ENCODE measurements at regions not wholly inside any gene's neighbourhood (a gene's known extent, or its start where the extent isn't known, plus 50 kb on each side); places are given as distances from the start of the nearest gene placed in this dataset.

DNA sequence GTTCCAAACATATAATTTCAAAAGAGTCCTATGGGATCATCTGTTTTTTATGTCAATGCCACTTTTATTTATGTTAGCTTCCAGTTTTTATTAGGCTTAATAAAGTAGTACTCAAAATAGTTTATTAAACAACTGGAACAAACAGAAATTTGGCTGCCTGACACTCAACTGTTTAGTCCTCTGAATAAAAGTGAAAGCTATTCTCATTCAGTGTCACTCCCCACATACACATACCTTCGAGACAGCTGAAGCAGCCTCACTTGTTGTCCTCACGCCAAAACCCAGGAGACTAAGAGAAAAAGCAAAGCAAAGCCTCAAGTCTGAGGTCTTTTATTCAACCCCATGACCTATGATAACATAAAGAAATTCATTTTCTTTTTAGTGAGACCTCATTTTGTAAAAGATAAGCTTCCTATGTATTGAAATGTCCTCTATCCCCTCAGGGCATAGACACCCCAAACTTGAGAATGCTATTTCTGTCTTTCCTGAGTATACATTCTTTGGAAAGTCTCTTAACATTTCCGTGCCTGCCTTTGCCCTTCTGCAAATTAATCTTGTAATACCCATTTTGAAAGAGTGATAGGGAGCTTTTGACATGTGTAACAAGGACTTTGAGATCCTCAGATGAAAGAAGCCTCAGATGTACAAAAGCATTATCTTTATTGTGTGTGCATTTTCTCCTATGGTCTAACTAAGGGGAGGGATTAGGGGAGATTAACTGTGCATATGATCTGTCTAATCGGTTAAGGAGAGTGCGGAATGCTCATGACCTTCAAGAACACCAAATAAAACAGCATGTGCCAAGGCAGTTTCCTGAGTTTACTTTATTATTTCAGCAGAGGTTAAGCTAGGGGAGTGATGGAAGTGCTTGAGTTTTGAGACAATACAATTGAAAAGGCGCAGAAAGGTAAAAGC, 1523.7 kb upstream of the PIK3C3 start:
- Histone ChIP-seq H3K4me3 (ENCODE audit: low read length in 2 of 2) (no peak overlapping the region), H2BK15ac (ENCODE audit: low read length) (no peak overlapping the region), H3K4me2 (ENCODE audit: insufficient read depth, low read length, poor library complexity, severe bottlenecking) (no peak overlapping the region), H2BK12ac (ENCODE audit: low read length) (no peak overlapping the region), H3K4ac (ENCODE audit: low read length) (no peak overlapping the region), H3K23ac (ENCODE audit: low read depth, low read length, poor library complexity) (no peak overlapping the region), H4K8ac (ENCODE audit: low read depth, low read length) (no peak overlapping the region), H3K27me3 (ENCODE audit: control insufficient read depth in 3 of 3, insufficient read depth in 3 of 3, low read depth in 1 of 3, low read length in 3 of 3) (no peaks in the 10 kb centered on the region), H2BK120ac (ENCODE audit: low read depth, low read length) (no peak overlapping the region), H3K18ac (ENCODE audit: low read length) (no peak overlapping the region), H2AFZ (ENCODE audit: low read length) (no peak overlapping the region), H4K91ac (ENCODE audit: low read depth, low read length, poor library complexity) (no peak overlapping the region), H3K14ac (ENCODE audit: low read length) (no peak overlapping the region), H3K9ac (ENCODE audit: low read depth, low read length, poor library complexity) (no peak overlapping the region), H2BK5ac (ENCODE audit: low read length) (no peak overlapping the region), H3K79me1 (ENCODE audit: low read depth, low read length) (no peaks in the 10 kb centered on the region), H3K4me1 (ENCODE audit: control insufficient read depth in 2 of 2, insufficient read depth in 1 of 2, low read depth in 1 of 2, low read length in 2 of 2) (no peaks in the 10 kb centered on the region), H3K36me3 (replicated peaks in 1 of 2; ENCODE audit: control insufficient read depth in 2 of 2, insufficient read depth in 2 of 2, low read length in 2 of 2) (no peaks in the 10 kb centered on the region), H3K9me3 (replicated peaks in 1 of 2; ENCODE audit: control insufficient read depth in 2 of 2, insufficient read depth in 1 of 2, low read depth in 1 of 2, low read length in 2 of 2) (no peaks in the 10 kb centered on the region), H3K27ac (replicated peaks; ENCODE audit: low read length) (no peak overlapping the region), H2AK5ac (ENCODE audit: low read depth, low read length) (no peak overlapping the region)
- no CpG with 5 or more reads among the region's 6 CpGs for WGBS, 2 donors (ENCODE audit: extremely low coverage in 2 of 2, insufficient read length in 2 of 2, insufficient replicate concordance in 1 of 2)
- DNase-seq (ENCODE audit: low spot score): no peak

DNA sequence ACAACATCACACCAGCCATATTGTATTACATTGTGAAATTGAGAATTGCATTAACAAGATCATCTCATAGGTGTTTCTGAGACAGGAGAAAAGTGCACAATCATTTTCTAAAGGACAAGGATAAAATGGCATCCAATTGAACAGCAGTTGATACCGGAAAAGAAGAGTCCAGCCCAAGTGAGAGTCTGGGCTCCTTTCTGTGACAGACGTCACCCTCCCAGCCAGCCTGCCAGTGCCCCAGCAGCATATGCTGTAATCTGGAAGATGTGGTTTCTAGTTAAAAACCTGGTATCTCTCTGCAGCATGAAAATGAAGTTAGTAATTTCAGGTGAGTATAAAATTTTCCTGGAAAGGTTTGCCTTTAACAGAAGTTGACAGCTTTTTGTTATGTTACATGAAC, 1531.7 kb upstream of the PIK3C3 start:
- Histone ChIP-seq H3K4me1 (ENCODE audit: control insufficient read depth in 2 of 2, insufficient read depth in 1 of 2, low read depth in 1 of 2, low read length in 2 of 2) (no peaks in the 10 kb centered on the region), H2AK5ac (ENCODE audit: low read depth, low read length) (no peak overlapping the region), H3K27ac (replicated peaks; ENCODE audit: low read length) (no peak overlapping the region), H3K79me1 (ENCODE audit: low read depth, low read length) (no peaks in the 10 kb centered on the region), H2BK12ac (ENCODE audit: low read length) (no peak overlapping the region), H3K4ac (ENCODE audit: low read length) (no peak overlapping the region), H3K18ac (ENCODE audit: low read length) (no peak overlapping the region), H2BK15ac (ENCODE audit: low read length) (no peak overlapping the region), H4K8ac (ENCODE audit: low read depth, low read length) (no peak overlapping the region), H3K36me3 (replicated peaks in 1 of 2; ENCODE audit: control insufficient read depth in 2 of 2, insufficient read depth in 2 of 2, low read length in 2 of 2) (no peaks in the 10 kb centered on the region), H3K4me2 (ENCODE audit: insufficient read depth, low read length, poor library complexity, severe bottlenecking) (no peak overlapping the region), H3K14ac (ENCODE audit: low read length) (no peak overlapping the region), H2BK120ac (ENCODE audit: low read depth, low read length) (no peak overlapping the region), H3K9ac (ENCODE audit: low read depth, low read length, poor library complexity) (no peak overlapping the region), H2BK5ac (ENCODE audit: low read length) (no peak overlapping the region), H4K91ac (ENCODE audit: low read depth, low read length, poor library complexity) (no peak overlapping the region), H3K9me3 (replicated peaks in 1 of 2; ENCODE audit: control insufficient read depth in 2 of 2, insufficient read depth in 1 of 2, low read depth in 1 of 2, low read length in 2 of 2) (no peaks in the 10 kb centered on the region), H2AFZ (ENCODE audit: low read length) (no peak overlapping the region), H3K27me3 (ENCODE audit: control insufficient read depth in 3 of 3, insufficient read depth in 3 of 3, low read depth in 1 of 3, low read length in 3 of 3) (no peaks in the 10 kb centered on the region), H3K4me3 (ENCODE audit: low read length in 2 of 2) (no peak overlapping the region), H3K23ac (ENCODE audit: low read depth, low read length, poor library complexity) (no peak overlapping the region)
- DNase-seq (ENCODE audit: low spot score): no peak
- no CpG with 5 or more reads among the region's 2 CpGs for WGBS, 2 donors (ENCODE audit: extremely low coverage in 2 of 2, insufficient read length in 2 of 2, insufficient replicate concordance in 1 of 2)

DNA sequence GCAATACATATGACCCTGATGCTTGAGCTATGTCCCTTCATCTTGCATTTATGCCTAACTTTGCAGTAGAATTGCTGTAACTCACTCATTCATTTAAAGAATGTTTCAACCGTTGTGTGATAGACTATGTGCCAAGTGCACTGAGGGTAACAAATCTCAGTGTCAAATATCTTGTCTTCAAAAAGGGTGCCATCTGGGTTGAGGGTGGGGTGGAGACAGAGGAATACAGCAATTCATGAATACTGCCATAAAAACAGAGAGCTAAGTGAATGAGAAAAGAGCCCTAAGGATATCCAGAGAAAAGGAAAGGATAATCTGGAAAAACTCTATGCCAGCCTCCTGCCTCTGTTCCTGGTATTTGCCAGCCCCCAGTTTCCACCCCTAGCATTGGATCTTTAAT, 1534.4 kb upstream of the PIK3C3 start:
- Histone ChIP-seq H2BK15ac (ENCODE audit: low read length) (no peak overlapping the region), H3K4me1 (ENCODE audit: control insufficient read depth in 2 of 2, insufficient read depth in 1 of 2, low read depth in 1 of 2, low read length in 2 of 2) (no peaks in the 10 kb centered on the region), H3K9ac (ENCODE audit: low read depth, low read length, poor library complexity) (no peak overlapping the region), H3K23ac (ENCODE audit: low read depth, low read length, poor library complexity) (no peak overlapping the region), H3K4me2 (ENCODE audit: insufficient read depth, low read length, poor library complexity, severe bottlenecking) (no peak overlapping the region), H2BK12ac (ENCODE audit: low read length) (no peak overlapping the region), H2AK5ac (ENCODE audit: low read depth, low read length) (no peak overlapping the region), H3K79me1 (ENCODE audit: low read depth, low read length) (no peaks in the 10 kb centered on the region), H3K27ac (replicated peaks; ENCODE audit: low read length) (no peak overlapping the region), H3K4me3 (ENCODE audit: low read length in 2 of 2) (no peak overlapping the region), H2AFZ (ENCODE audit: low read length) (no peak overlapping the region), H3K4ac (ENCODE audit: low read length) (no peak overlapping the region), H3K27me3 (ENCODE audit: control insufficient read depth in 3 of 3, insufficient read depth in 3 of 3, low read depth in 1 of 3, low read length in 3 of 3) (no peaks in the 10 kb centered on the region), H3K36me3 (replicated peaks in 1 of 2; ENCODE audit: control insufficient read depth in 2 of 2, insufficient read depth in 2 of 2, low read length in 2 of 2) (no peaks in the 10 kb centered on the region), H3K18ac (ENCODE audit: low read length) (no peak overlapping the region), H2BK5ac (ENCODE audit: low read length) (no peak overlapping the region), H4K8ac (ENCODE audit: low read depth, low read length) (no peak overlapping the region), H4K91ac (ENCODE audit: low read depth, low read length, poor library complexity) (no peak overlapping the region), H3K14ac (ENCODE audit: low read length) (no peak overlapping the region), H3K9me3 (replicated peaks in 1 of 2; ENCODE audit: control insufficient read depth in 2 of 2, insufficient read depth in 1 of 2, low read depth in 1 of 2, low read length in 2 of 2) (no peaks in the 10 kb centered on the region), H2BK120ac (ENCODE audit: low read depth, low read length) (no peak overlapping the region)
- DNase-seq (ENCODE audit: low spot score): no peak
- WGBS, 2 donors (ENCODE audit: extremely low coverage in 2 of 2, insufficient read length in 2 of 2, insufficient replicate concordance in 1 of 2): no CpG with 5 or more reads among the region's 1 CpG

DNA sequence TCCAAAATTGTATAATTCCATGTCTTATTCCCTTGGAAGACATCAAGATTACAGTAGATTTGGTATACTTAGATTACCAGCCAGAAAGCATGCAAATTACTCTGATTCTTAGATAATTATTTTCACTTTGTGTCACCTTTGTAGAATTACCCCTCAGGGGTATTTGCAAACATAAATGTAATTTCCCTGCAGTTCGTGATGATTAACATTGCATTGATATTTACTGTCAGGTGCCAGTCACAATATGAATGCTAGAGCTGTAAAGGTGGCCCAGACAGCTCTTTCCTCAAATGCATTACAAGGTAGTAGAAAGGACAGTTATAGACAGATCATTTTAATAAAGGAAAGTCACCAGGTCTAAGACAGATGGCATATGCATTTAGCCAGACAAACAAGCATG, 1537.5 kb upstream of the PIK3C3 start:
- no peak overlapping the region for H2BK5ac ChIP-seq (ENCODE audit: low read length)
- H2AK5ac ChIP-seq (ENCODE audit: low read depth, low read length): no peak overlapping the region
- DNase-seq (ENCODE audit: low spot score): no peak
- WGBS, 2 donors (ENCODE audit: extremely low coverage in 2 of 2, insufficient read length in 2 of 2, insufficient replicate concordance in 1 of 2): no CpG with 5 or more reads among the region's 1 CpG
- no peak overlapping the region for H4K91ac ChIP-seq (ENCODE audit: low read depth, low read length, poor library complexity)
- H3K9me3 ChIP-seq (replicated peaks in 1 of 2; ENCODE audit: control insufficient read depth in 2 of 2, insufficient read depth in 1 of 2, low read depth in 1 of 2, low read length in 2 of 2): no peaks in the 10 kb centered on the region
- no peak overlapping the region for H3K4ac ChIP-seq (ENCODE audit: low read length)
- H2AFZ ChIP-seq (ENCODE audit: low read length): no peak overlapping the region
- H2BK15ac ChIP-seq (ENCODE audit: low read length): no peak overlapping the region
- no peak overlapping the region for H3K4me2 ChIP-seq (ENCODE audit: insufficient read depth, low read length, poor library complexity, severe bottlenecking)
- H4K8ac ChIP-seq (ENCODE audit: low read depth, low read length): no peak overlapping the region
- H3K14ac ChIP-seq (ENCODE audit: low read length): no peak overlapping the region
- H3K27ac ChIP-seq (replicated peaks; ENCODE audit: low read length): no peak overlapping the region
- no peak overlapping the region for H3K9ac ChIP-seq (ENCODE audit: low read depth, low read length, poor library complexity)
- no peaks in the 10 kb centered on the region for H3K36me3 ChIP-seq (replicated peaks in 1 of 2; ENCODE audit: control insufficient read depth in 2 of 2, insufficient read depth in 2 of 2, low read length in 2 of 2)
- no peak overlapping the region for H2BK120ac ChIP-seq (ENCODE audit: low read depth, low read length)
- H3K23ac ChIP-seq (ENCODE audit: low read depth, low read length, poor library complexity): no peak overlapping the region
- no peaks in the 10 kb centered on the region for H3K27me3 ChIP-seq (ENCODE audit: control insufficient read depth in 3 of 3, insufficient read depth in 3 of 3, low read depth in 1 of 3, low read length in 3 of 3)
- no peaks in the 10 kb centered on the region for H3K79me1 ChIP-seq (ENCODE audit: low read depth, low read length)
- H3K4me3 ChIP-seq (ENCODE audit: low read length in 2 of 2): no peak overlapping the region
- H2BK12ac ChIP-seq (ENCODE audit: low read length): no peak overlapping the region
- H3K18ac ChIP-seq (ENCODE audit: low read length): no peak overlapping the region
- H3K4me1 ChIP-seq (ENCODE audit: control insufficient read depth in 2 of 2, insufficient read depth in 1 of 2, low read depth in 1 of 2, low read length in 2 of 2): peaks cover 0 to 2% of the 10 kb centered on the region in 2 donors

All from neuronal stem cell (in vitro differentiated cells).